Hepatocyte (in vitro differentiated cells): ENCODE measurements at regions not wholly inside any gene's neighbourhood (a gene's known extent, or its start where the extent isn't known, plus 50 kb on each side); places are given as distances from the start of the nearest gene placed in this dataset.
"Not testable (repeated sequence)": the region's sequence is repeated elsewhere in the genome, so short reads cannot be mapped to it uniquely, and the experiment has no call there.

Experiments used
- DNase-seq: peaks from one replicate; pipeline ENCODE4 v3.0.0-alpha.2; 2016; ENCODE audit warnings: low spot score
- H2AFZ ChIP-seq: fragments of 200-600 bp; sonication (generic); 2 replicates; pipeline ENCODE4 v1.6.0; 2016; ENCODE audit warnings: antibody characterized with exemption, mild to moderate bottlenecking
- H3K27ac ChIP-seq: fragments of 200-600 bp; sonication (generic); 2 replicates; pipeline ENCODE4 v1.5.1; 2016; ENCODE audit warnings: mild to moderate bottlenecking
- H3K27me3 ChIP-seq: fragments of 200-600 bp; sonication (generic); 2 replicates; pipeline ENCODE4 v1.6.1; 2016
- H3K36me3 ChIP-seq: fragments of 200-600 bp; sonication (generic); replicated peaks from 2 replicates; pipeline ENCODE4 v1.5.1; 2016; ENCODE audit warnings: low read depth; ENCODE audit not compliant: insufficient read depth
- H3K4me1 ChIP-seq: fragments of 200-600 bp; sonication (generic); 2 replicates; pipeline ENCODE4 v1.5.1; 2016; ENCODE audit warnings: mild to moderate bottlenecking, moderate library complexity; ENCODE audit not compliant: insufficient read depth
- H3K4me2 ChIP-seq: fragments of 200-600 bp; sonication (generic); 2 replicates; pipeline ENCODE4 v1.6.0; 2016
- H3K4me3 ChIP-seq: fragments of 200-600 bp; sonication (generic); 2 replicates; pipeline ENCODE4 v1.5.1; 2016; ENCODE audit warnings: mild to moderate bottlenecking
- H3K79me2 ChIP-seq: fragments of 200-600 bp; sonication (generic); 2 replicates; pipeline ENCODE4 v1.6.0; 2017; ENCODE audit warnings: mild to moderate bottlenecking
- H3K9me2 ChIP-seq: fragments of 200-600 bp; sonication (generic); replicated peaks from 2 replicates; pipeline ENCODE4 v1.6.0; 2017; ENCODE audit warnings: mild to moderate bottlenecking; ENCODE audit not compliant: insufficient read depth
- H3K9me3 ChIP-seq: fragments of 200-600 bp; sonication (generic); 2 replicates; pipeline ENCODE4 v1.5.1; 2016; ENCODE audit warnings: low read depth, mild to moderate bottlenecking
- H4K20me1 ChIP-seq: fragments of 200-600 bp; sonication (generic); 2 replicates; pipeline ENCODE4 v1.6.0; 2016; ENCODE audit warnings: mild to moderate bottlenecking; ENCODE audit not compliant: insufficient read depth, poor library complexity, severe bottlenecking
- CTCF ChIP-seq: fragments of 200-600 bp; sonication (generic); IDR thresholded peaks from 2 replicates; pipeline ENCODE4 v1.5.1; 2016; ENCODE audit warnings: antibody characterized with exemption, mild to moderate bottlenecking; ENCODE audit not compliant: poor library complexity
- EZH2 ChIP-seq: fragments of 200-600 bp; sonication (generic); IDR thresholded peaks from 2 replicates; pipeline ENCODE4 v1.6.1; 2016; ENCODE audit warnings: antibody characterized with exemption, mild to moderate bottlenecking, borderline replicate concordance
- EZH2phosphoT487 ChIP-seq: fragments of 200-600 bp; sonication (generic); IDR thresholded peaks from one replicate; pipeline ENCODE4 v1.6.1; 2018; ENCODE audit warnings: antibody characterized with exemption, mild to moderate bottlenecking, low read depth, moderate library complexity; ENCODE audit not compliant: unreplicated experiment, severe bottlenecking
- WGBS: methylation state at CpG from one replicate; pipeline ENCODE4 v1.1.6; 2016; ENCODE audit warnings: low lambda C conversion rate; ENCODE audit errors: missing lambda C conversion rate; 5-methylcytosine and 5-hydroxymethylcytosine counted together

- no peaks in the 10 kb centered on the region for H3K27me3 ChIP-seq
- no peaks in the 10 kb centered on the region for H4K20me1 ChIP-seq
- no peaks in the 10 kb centered on the region for H3K9me3 ChIP-seq
- no peaks in the 10 kb centered on the region for H3K9me2 ChIP-seq
- H3K36me3 ChIP-seq = no peaks in the 10 kb centered on the region
- no peak for DNase-seq
- no peak overlapping the region for H2AFZ ChIP-seq
- no peaks in the 10 kb centered on the region for H3K4me1 ChIP-seq
- H3K4me3 ChIP-seq = no peak overlapping the region
- H3K4me2 ChIP-seq = no peak overlapping the region
- H3K27ac ChIP-seq = no peak overlapping the region
- TF ChIP-seq EZH2 = no peak
- no peak for TF ChIP-seq CTCF
- no peak for TF ChIP-seq EZH2phosphoT487
- H3K79me2 ChIP-seq = no peaks in the 10 kb centered on the region
- WGBS = 100% methylated on average over 1 of the region's 1 CpG
Observed at GRCh38 chr6:4415549-4415948, 280.2 kb upstream of the ECI2 start.

GRCh38 chr6:4414078-4414477 lies 278.7 kb upstream of the ECI2 start:
- not testable (repeated sequence) for DNase-seq, H3K79me2 ChIP-seq, H3K36me3 ChIP-seq, H3K4me2 ChIP-seq, H3K4me1 ChIP-seq, H2AFZ ChIP-seq, H3K4me3 ChIP-seq, H3K27me3 ChIP-seq, H3K9me2 ChIP-seq, H3K27ac ChIP-seq, H3K9me3 ChIP-seq, H4K20me1 ChIP-seq
- 76% methylated on average over 5 of the region's 6 CpGs for WGBS

- Histone ChIP-seq H3K4me1 (no peaks in the 10 kb centered on the region), H3K9me2 (no peaks in the 10 kb centered on the region), H4K20me1 (no peaks in the 10 kb centered on the region), H3K4me3 (no peak overlapping the region), H2AFZ (no peak overlapping the region), H3K36me3 (no peaks in the 10 kb centered on the region), H3K79me2 (no peaks in the 10 kb centered on the region), H3K27me3 (no peaks in the 10 kb centered on the region), H3K27ac (no peak overlapping the region), H3K4me2 (no peak overlapping the region), H3K9me3 (no peaks in the 10 kb centered on the region)
- no peak for DNase-seq
- TF ChIP-seq EZH2 = no peak
- no peak for TF ChIP-seq EZH2phosphoT487
- TF ChIP-seq CTCF = no peak
- 33% methylated on average over 3 of the region's 3 CpGs for WGBS
Observed at GRCh38 chr6:4413073-4413472, 277.7 kb upstream of the ECI2 start.

- TF ChIP-seq CTCF = no peak
- Histone ChIP-seq H3K4me3 (no peak overlapping the region), H3K79me2 (no peaks in the 10 kb centered on the region), H3K4me1 (no peaks in the 10 kb centered on the region), H3K27me3 (no peaks in the 10 kb centered on the region), H3K4me2 (no peak overlapping the region), H3K9me3 (no peaks in the 10 kb centered on the region), H3K27ac (no peak overlapping the region), H4K20me1 (no peaks in the 10 kb centered on the region), H3K36me3 (no peaks in the 10 kb centered on the region), H2AFZ (no peak overlapping the region), H3K9me2 (no peaks in the 10 kb centered on the region)
- WGBS = 67% methylated on average over 2 of the region's 2 CpGs
- DNase-seq = no peak
Observed at GRCh38 chr6:4412488-4412887, 277.1 kb upstream of the ECI2 start.
